HG03108 (cell line): ENCODE measurements at regions not wholly inside any gene's neighbourhood (a gene's known extent, or its start where the extent isn't known, plus 50 kb on each side); places are given as distances from the start of the nearest gene placed in this dataset.
"Not testable (repeated sequence)": the region's sequence is repeated elsewhere in the genome, so short reads cannot be mapped to it uniquely, and the experiment has no call there.

ENCODE experiments used
- ATAC-seq: cut with Tn5 transposase; IDR thresholded peaks from one replicate; pipeline ENCODE4 v1.9.1; 2021; ENCODE audit warnings: moderate library complexity; ENCODE audit not compliant: unreplicated experiment

GRCh38 chr7:10720042-10720441 lies 253.6 kb upstream of the PHF14 start:
- no peak for ATAC-seq

GRCh38 chr7:10721289-10721688 lies 252.4 kb upstream of the PHF14 start:
- no peak for ATAC-seq

GRCh38 chr7:10723832-10724231 lies 249.8 kb upstream of the PHF14 start:
- no peak for ATAC-seq

- no peak for ATAC-seq
These were observed 249.2 kb upstream of the PHF14 start for GRCh38 chr7:10724449-10724848.

GRCh38 chr7:10727636-10728035 lies 246.0 kb upstream of the PHF14 start:
- ATAC-seq: no peak

GRCh38 chr7:10731253-10731773 lies 242.4 kb upstream of the PHF14 start:
- ATAC-seq: no peak

GRCh38 chr7:10733747-10734146 lies 239.9 kb upstream of the PHF14 start:
- no peak for ATAC-seq

- ATAC-seq: no peak
These were observed 239.1 kb upstream of the PHF14 start for GRCh38 chr7:10734595-10734994.

GRCh38 chr7:10739401-10739800 lies 234.3 kb upstream of the PHF14 start:
- no peak for ATAC-seq

GRCh38 chr7:10740805-10741204 lies 232.9 kb upstream of the PHF14 start:
- ATAC-seq: no peak

GRCh38 chr7:10756981-10757380 lies 216.7 kb upstream of the PHF14 start:
- no peak for ATAC-seq

GRCh38 chr7:10759120-10759519 lies 214.6 kb upstream of the PHF14 start:
- no peak for ATAC-seq

- ATAC-seq: no peak
These were observed 205.9 kb upstream of the PHF14 start for GRCh38 chr7:10767771-10768170.

- ATAC-seq: no peak
These were observed 203.5 kb upstream of the PHF14 start for GRCh38 chr7:10770176-10770575.

- no peak for ATAC-seq
These were observed 200.2 kb upstream of the PHF14 start for GRCh38 chr7:10773430-10773829.

GRCh38 chr7:10779465-10780399 lies 193.9 kb upstream of the PHF14 start:
- no peak for ATAC-seq

GRCh38 chr7:10780400-10780747 lies 193.3 kb upstream of the PHF14 start:
- no peak for ATAC-seq

- not testable (repeated sequence) for ATAC-seq
These were observed 186.7 kb upstream of the PHF14 start for GRCh38 chr7:10786976-10787375.

GRCh38 chr7:10789170-10789569 lies 184.5 kb upstream of the PHF14 start:
- ATAC-seq: no peak

GRCh38 chr7:10790910-10791309 lies 182.8 kb upstream of the PHF14 start:
- no peak for ATAC-seq

GRCh38 chr7:10793995-10794775 lies 179.5 kb upstream of the PHF14 start:
- ATAC-seq: no peak

GRCh38 chr7:10797157-10797556 lies 176.5 kb upstream of the PHF14 start:
- ATAC-seq: no peak
